ENCODE measurements at regions not wholly inside any gene's neighbourhood (a gene's known extent, or its start where the extent isn't known, plus 50 kb on each side); places are given as distances from the start of the nearest gene placed in this dataset.

GRCh38 chr21:25328736-25329135, 278.5 kb downstream of the MRPL39 start:
- WGBS, 3 donors: 1 to 9% (median 2%) methylated on average over 1 of the region's 1 CpG
- TF ChIP-seq EP300 (IDR thresholded peaks at IDR 0.05): no peak
- no peak for TF ChIP-seq CTCF (IDR thresholded peaks at IDR 0.05)
- no peak for TF ChIP-seq POLR2A (IDR thresholded peaks at IDR 0.05)
- no peak for DNase-seq
- H3K9me3 ChIP-seq: no peaks in the 10 kb centered on the region
- H3K27me3 ChIP-seq: no peaks in the 10 kb centered on the region
- no peaks in the 10 kb centered on the region for H3K36me3 ChIP-seq
- intact Hi-C loops (cut with DNase I): no loop called here
- H3K27ac ChIP-seq: no peak overlapping the region
- H3K4me3 ChIP-seq: no peak overlapping the region
- no peaks in the 10 kb centered on the region for H3K4me1 ChIP-seq (ENCODE audit: insufficient read depth)

- no peaks in the 10 kb centered on the region for H3K9me3 ChIP-seq
- no peak overlapping the region for H3K4me3 ChIP-seq
- no peaks in the 10 kb centered on the region for H3K27me3 ChIP-seq
- intact Hi-C loops (cut with DNase I): no loop called here
- TF ChIP-seq CTCF (IDR thresholded peaks at IDR 0.05): no peak
- no peak for TF ChIP-seq POLR2A (IDR thresholded peaks at IDR 0.05)
- no peak for TF ChIP-seq EP300 (IDR thresholded peaks at IDR 0.05)
- no peak for DNase-seq
- 84 to 88% (median 88%) methylated on average over 2 of the region's 2 CpGs for WGBS, 3 donors
- H3K4me1 ChIP-seq (ENCODE audit: insufficient read depth): no peaks in the 10 kb centered on the region
- H3K27ac ChIP-seq: no peak overlapping the region
- no peaks in the 10 kb centered on the region for H3K36me3 ChIP-seq
Observed at GRCh38 chr21:25326181-25326580, 281.1 kb downstream of the MRPL39 start.

- no peak overlapping the region for H3K4me3 ChIP-seq
- no peak overlapping the region for H3K27ac ChIP-seq
- no peaks in the 10 kb centered on the region for H3K9me3 ChIP-seq
- WGBS, 3 donors: 93 to 95% (median 93%) methylated on average over 6 of the region's 6 CpGs
- H3K4me1 ChIP-seq (ENCODE audit: insufficient read depth): no peaks in the 10 kb centered on the region
- DNase-seq: no peak
- TF ChIP-seq POLR2A (IDR thresholded peaks at IDR 0.05) (no peak), CTCF (IDR thresholded peaks at IDR 0.05) (no peak), EP300 (IDR thresholded peaks at IDR 0.05) (no peak)
- no peaks in the 10 kb centered on the region for H3K27me3 ChIP-seq
- H3K36me3 ChIP-seq: no peaks in the 10 kb centered on the region
- intact Hi-C loops (cut with DNase I): no loop called here
Observed at GRCh38 chr21:25324666-25325065, 282.6 kb downstream of the MRPL39 start.

- no peaks in the 10 kb centered on the region for H3K27me3 ChIP-seq
- intact Hi-C loops (cut with DNase I): no loop called here
- H3K9me3 ChIP-seq: no peaks in the 10 kb centered on the region
- DNase-seq: no peak
- no peak for TF ChIP-seq EP300 (IDR thresholded peaks at IDR 0.05)
- no peak for TF ChIP-seq POLR2A (IDR thresholded peaks at IDR 0.05)
- no peak for TF ChIP-seq CTCF (IDR thresholded peaks at IDR 0.05)
- H3K4me1 ChIP-seq (ENCODE audit: insufficient read depth): no peaks in the 10 kb centered on the region
- H3K27ac ChIP-seq: no peak overlapping the region
- 81 to 84% (median 82%) methylated on average over 7 of the region's 7 CpGs for WGBS, 3 donors
- no peaks in the 10 kb centered on the region for H3K36me3 ChIP-seq
- H3K4me3 ChIP-seq: no peak overlapping the region
Observed at GRCh38 chr21:25323356-25323949, 283.8 kb downstream of the MRPL39 start.
